VCaP (cell line): ENCODE measurements at regions not wholly inside any gene's neighbourhood (a gene's known extent, or its start where the extent isn't known, plus 50 kb on each side); places are given as distances from the start of the nearest gene placed in this dataset.

Experiments used
- H3K27ac ChIP-seq: fragments of 450-650 bp; 2 replicates; pipeline ENCODE4 v1.5.1; 2017
- TF ChIP-seq, protein P1 (sequence below): fragments of 450-650 bp; conservative IDR thresholded peaks from 2 replicates; pipeline ENCODE4 v1.5.1; 2017; ENCODE audit warnings: mild to moderate bottlenecking, moderate library complexity

DNA sequence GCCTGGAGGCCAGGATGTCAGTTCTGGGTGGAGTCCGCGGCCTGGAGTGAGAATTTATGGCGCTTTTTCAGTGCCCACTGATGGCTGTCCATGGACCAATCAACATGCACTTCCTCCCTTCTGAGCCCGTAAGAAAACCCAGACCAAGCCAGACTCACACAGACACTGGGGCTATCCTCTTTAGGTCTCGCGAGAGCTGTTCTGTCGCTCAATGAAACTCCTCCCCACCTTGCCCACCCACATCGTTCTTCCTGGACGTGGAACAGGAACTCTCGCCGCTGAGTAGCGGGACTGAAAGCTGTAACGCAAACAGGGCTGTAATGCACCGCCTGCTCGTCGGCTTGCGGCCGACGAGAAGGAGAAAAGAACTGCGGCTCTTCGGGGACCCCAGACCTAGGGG lies 833.0 kb upstream of the CADM2 start:
- H3K27ac ChIP-seq, result no peak overlapping the region
- TF ChIP-seq, protein P1, sequence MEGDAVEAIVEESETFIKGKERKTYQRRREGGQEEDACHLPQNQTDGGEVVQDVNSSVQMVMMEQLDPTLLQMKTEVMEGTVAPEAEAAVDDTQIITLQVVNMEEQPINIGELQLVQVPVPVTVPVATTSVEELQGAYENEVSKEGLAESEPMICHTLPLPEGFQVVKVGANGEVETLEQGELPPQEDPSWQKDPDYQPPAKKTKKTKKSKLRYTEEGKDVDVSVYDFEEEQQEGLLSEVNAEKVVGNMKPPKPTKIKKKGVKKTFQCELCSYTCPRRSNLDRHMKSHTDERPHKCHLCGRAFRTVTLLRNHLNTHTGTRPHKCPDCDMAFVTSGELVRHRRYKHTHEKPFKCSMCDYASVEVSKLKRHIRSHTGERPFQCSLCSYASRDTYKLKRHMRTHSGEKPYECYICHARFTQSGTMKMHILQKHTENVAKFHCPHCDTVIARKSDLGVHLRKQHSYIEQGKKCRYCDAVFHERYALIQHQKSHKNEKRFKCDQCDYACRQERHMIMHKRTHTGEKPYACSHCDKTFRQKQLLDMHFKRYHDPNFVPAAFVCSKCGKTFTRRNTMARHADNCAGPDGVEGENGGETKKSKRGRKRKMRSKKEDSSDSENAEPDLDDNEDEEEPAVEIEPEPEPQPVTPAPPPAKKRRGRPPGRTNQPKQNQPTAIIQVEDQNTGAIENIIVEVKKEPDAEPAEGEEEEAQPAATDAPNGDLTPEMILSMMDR, result no peak

DNA sequence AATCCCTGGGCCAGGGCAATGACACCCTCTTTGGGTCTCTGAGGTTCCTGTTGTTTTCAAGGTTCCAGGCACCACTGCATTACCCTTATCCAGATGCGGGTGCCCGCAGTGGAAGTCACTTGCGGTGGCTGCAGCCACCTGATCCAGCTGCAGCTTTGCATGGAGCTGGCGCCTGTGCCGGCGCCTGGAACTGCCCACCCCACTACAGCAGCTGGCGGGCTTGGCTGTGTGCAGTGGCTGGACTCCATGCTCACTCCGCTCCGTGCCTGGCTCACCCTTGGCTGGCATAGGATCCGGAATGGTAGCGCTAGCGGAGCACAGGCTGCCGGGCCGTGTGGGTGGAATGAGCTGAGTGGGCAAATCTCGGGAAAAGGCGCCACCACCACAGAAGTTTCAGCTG lies 832.6 kb upstream of the CADM2 start:
- TF ChIP-seq, protein P1, result no peak
- no peak overlapping the region for H3K27ac ChIP-seq

DNA sequence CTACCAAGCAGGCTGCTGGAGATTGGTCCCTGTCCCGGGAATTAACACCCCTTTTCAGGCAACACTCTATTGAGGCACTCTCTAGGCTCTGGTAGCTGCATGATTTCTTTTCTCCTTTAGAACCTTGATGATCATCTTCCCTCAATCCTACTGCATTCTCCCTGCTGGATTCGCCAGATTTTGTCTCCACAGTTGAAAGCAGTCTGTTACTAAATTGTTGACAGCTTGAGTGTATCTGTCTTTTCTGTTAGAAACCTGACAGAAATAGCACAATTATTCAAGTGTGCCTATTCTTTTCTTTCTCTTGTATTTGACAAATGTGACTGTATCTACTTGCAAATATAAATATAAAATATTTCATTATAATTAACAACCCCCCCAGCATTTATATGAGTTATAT lies 830.8 kb upstream of the CADM2 start:
- H3K27ac ChIP-seq, result no peak overlapping the region
- TF ChIP-seq, protein P1, result no peak

DNA sequence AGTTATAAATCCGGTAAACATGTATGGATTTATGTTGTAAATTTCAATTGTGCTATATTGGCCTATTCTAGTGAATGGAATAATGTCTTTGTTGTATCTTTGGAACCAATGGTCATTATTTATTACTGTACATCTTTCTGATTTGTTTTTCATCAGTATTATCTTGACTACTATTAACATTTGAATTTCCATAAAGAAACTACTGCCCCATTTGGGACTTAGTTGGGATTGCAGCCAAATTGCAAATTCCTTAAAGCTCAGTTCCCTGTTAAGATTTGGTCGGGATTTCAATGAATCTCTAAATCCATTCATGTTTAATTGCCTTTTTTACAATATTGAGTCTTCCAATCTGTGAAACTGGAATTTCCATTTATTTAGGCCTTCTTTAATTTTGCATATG lies 822.4 kb upstream of the CADM2 start:
- H3K27ac ChIP-seq, result no peak overlapping the region
- TF ChIP-seq, protein P1, result no peak

DNA sequence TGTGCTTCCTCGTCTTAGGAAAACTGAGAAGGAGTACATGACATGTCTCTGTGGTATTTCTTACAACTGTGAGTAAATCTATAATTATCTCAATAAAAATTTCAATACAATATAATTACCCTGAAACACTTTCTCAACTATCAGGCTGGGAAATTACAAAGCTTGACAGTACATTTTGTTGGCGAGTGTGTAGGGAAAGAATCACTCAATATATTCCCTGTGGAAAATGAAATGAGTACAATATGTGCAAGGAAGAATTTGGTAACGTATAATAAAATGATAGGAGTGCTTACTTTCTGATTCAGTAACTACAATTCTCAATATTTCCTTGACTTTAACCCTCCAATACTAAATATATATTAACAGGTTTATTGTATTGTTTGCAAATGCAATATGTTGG lies 818.2 kb upstream of the CADM2 start:
- no peak overlapping the region for H3K27ac ChIP-seq
- TF ChIP-seq, protein P1, result no peak

DNA sequence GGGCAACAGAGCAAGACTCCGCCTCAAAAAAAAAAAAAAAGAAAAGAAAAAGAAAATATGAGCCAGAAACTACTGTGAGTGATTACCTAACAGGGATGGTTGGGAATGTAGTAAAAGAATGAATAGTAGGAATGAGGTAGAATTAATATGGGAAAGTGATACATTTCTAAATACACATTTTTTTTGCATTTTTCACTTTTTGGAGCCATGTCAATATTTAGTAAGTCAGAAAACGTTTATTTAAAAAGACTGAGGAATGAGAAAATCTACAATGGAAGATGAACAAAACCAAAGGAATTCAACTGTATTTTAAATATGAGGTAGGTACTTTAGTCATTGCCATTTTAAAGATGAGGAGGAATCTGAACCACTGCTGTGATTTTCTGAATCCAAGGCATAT lies 817.2 kb upstream of the CADM2 start:
- TF ChIP-seq, protein P1, result no peak
- H3K27ac ChIP-seq, result no peak overlapping the region

DNA sequence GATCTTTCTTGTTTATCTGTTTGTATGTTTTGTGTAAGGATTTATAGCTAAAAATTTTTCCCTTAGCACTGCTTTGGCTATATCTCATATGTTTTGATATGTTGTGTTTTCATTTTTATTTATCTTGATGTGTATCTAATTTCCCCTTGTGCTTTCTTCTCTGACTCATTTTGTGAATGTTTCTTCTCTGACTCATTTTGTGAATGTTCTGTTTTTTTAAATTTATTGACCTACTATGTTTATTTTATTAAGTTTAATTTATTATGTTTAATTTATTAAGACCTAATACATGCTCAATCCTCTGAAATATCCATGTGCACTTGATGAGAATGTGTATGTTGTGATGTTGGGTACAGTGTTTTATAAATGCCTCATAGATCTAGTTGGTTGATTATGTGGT lies 793.5 kb upstream of the CADM2 start:
- TF ChIP-seq, protein P1, result no peak
- no peak overlapping the region for H3K27ac ChIP-seq

DNA sequence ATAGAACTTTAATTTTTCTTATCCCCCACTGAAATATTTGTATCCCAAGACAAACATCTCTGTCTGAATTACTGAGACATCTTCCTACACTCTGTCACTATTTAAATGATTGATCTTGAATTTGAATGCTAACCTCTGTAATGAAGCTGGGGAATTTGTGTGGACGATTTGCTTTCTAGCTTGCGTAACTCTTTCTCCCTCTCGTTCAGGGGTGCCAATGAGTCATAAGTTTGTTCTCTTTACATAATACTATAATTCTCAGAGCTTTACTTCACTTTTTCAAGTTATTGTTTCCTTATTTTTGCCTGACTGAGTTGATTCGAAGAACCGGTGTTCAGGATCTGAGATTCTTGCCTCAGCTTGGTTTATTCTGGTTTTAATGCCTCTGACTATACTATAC lies 783.3 kb upstream of the CADM2 start:
- TF ChIP-seq, protein P1, result no peak
- H3K27ac ChIP-seq, result no peak overlapping the region
